Natural killer cell (primary cell): ENCODE measurements at regions not wholly inside any gene's neighbourhood (a gene's known extent, or its start where the extent isn't known, plus 50 kb on each side); places are given as distances from the start of the nearest gene placed in this dataset.

Source experiments
- ATAC-seq, 3 donors: fragments of 150-1000 bp in 2 of 3; fragments of 200-7000 bp in 1 of 3; cut with Tn5 transposase; 1 replicate in 1 of 3; 2 replicates in 2 of 3; pipeline ENCODE4 v1.10.0; 2021; ENCODE audit warnings: mild to moderate bottlenecking in 2 of 3, moderate library complexity in 2 of 3
- DNase-seq, 2 donors: peaks; one replicate each; pipeline versions ENCODE4 v3.0.0 to v3.0.0-alpha.2; 2013 to 2021; ENCODE audit warnings: mixed read lengths in 1 of 2
- H3K27ac ChIP-seq: one replicate; pipeline ENCODE4 v1.5.1; 2013; ENCODE audit warnings: mild to moderate bottlenecking, low read length
- H3K27me3 ChIP-seq: one replicate; pipeline ENCODE4 v1.6.1; 2013; ENCODE audit warnings: low read length; ENCODE audit not compliant: control insufficient read depth, insufficient read depth
- H3K36me3 ChIP-seq: one replicate; pipeline ENCODE4 v1.6.1; 2013; ENCODE audit warnings: low read length; ENCODE audit not compliant: control insufficient read depth, insufficient read depth
- H3K4me1 ChIP-seq: one replicate; pipeline ENCODE4 v1.6.1; 2013; ENCODE audit warnings: low read length; ENCODE audit not compliant: control insufficient read depth, insufficient read depth
- H3K4me3 ChIP-seq: one replicate; pipeline ENCODE4 v1.5.1; 2013; ENCODE audit warnings: low read length
- H3K9me3 ChIP-seq: one replicate; pipeline ENCODE4 v1.6.1; 2013; ENCODE audit warnings: low read length; ENCODE audit not compliant: control insufficient read depth, insufficient read depth
- H3K27ac Mint-ChIP-seq, 2 donors: one replicate each; pipeline ENCODE4 v1.8.0; 2022; ENCODE audit warnings: mild to moderate bottlenecking in 2 of 2, mixed read lengths in 2 of 2, moderate library complexity in 1 of 2
- H3K27me3 Mint-ChIP-seq, 2 donors: one replicate each; pipeline ENCODE4 v1.8.0; 2022; ENCODE audit warnings: low read depth in 2 of 2, mixed read lengths in 2 of 2
- H3K36me3 Mint-ChIP-seq: one replicate; pipeline ENCODE4 v1.8.0; 2022; ENCODE audit warnings: mixed read lengths
- H3K4me1 Mint-ChIP-seq, 2 donors: one replicate each; pipeline ENCODE4 v1.8.0; 2022; ENCODE audit warnings: mixed read lengths in 2 of 2
- H3K4me3 Mint-ChIP-seq: one replicate; pipeline ENCODE4 v1.8.0; 2022; ENCODE audit warnings: mild to moderate bottlenecking, moderate library complexity, mixed read lengths
- H3K9me3 Mint-ChIP-seq, 2 donors: one replicate each; pipeline ENCODE4 v1.8.0; 2022; ENCODE audit warnings: mixed read lengths in 2 of 2
- CTCF ChIP-seq: fragments of 200-600 bp; IDR thresholded peaks from one replicate; pipeline ENCODE4 v1.8.0; 2022; ENCODE audit warnings: antibody characterized with exemption
- WGBS: methylation state at CpG from one replicate; pipeline ENCODE4 v1.1.7; 2013; ENCODE audit warnings: missing lambda C conversion rate; ENCODE audit not compliant: insufficient coverage; 5-methylcytosine and 5-hydroxymethylcytosine counted together
- intact Hi-C: fragments of 100-400 bp; cut with micrococcal nuclease; formaldehyde crosslinking; loops from one replicate; pipeline ENCODE4 v1.14.2; 2022

GRCh38 chr2:9140645-9141044, 66.0 kb upstream of the ASAP2 start:
- DNase-seq (no peak), ATAC-seq (no peak)
- peaks cover 4 to 16% of the 10 kb centered on the region in 2 donors for H3K27me3 Mint-ChIP-seq
- H3K9me3 Mint-ChIP-seq, result no peaks in the 10 kb centered on the region
- H3K27ac ChIP-seq, result no peak overlapping the region
- peaks cover 0 to 5% of the 10 kb centered on the region in 2 donors for H3K4me1 Mint-ChIP-seq
- no peak overlapping the region for H3K4me3 ChIP-seq
- no peak overlapping the region for H3K27ac Mint-ChIP-seq
- peaks cover 8% of the 10 kb centered on the region for H3K4me1 ChIP-seq
- H3K4me3 Mint-ChIP-seq, result no peak overlapping the region
- no peaks in the 10 kb centered on the region for H3K36me3 ChIP-seq
- intact Hi-C loops, result loop anchor here (5.0 kb wide), 1 partner anchor 907 kb away; no protein-coding TSS in a partner anchor
- no peaks in the 10 kb centered on the region for H3K9me3 ChIP-seq
- TF ChIP-seq CTCF, result no peak
- no peaks in the 10 kb centered on the region for H3K36me3 Mint-ChIP-seq
- 78% methylated on average over 7 of the region's 7 CpGs for WGBS
- peaks cover 4% of the 10 kb centered on the region for H3K27me3 ChIP-seq

GRCh38 chr2:9139491-9140443, 66.8 kb upstream of the ASAP2 start:
- Histone ChIP-seq H3K4me1 (peaks cover 8% of the 10 kb centered on the region), H3K4me3 (no peak overlapping the region), H3K27me3 (peaks cover 4% of the 10 kb centered on the region), H3K9me3 (no peaks in the 10 kb centered on the region), H3K36me3 (no peaks in the 10 kb centered on the region), H3K27ac (no peak overlapping the region)
- peak in 2 of 3 donors; percentile 43 to 47 for ATAC-seq
- Mint-ChIP-seq H3K4me3 (no peak overlapping the region), H3K36me3 (no peaks in the 10 kb centered on the region), H3K27ac (no peak overlapping the region), H3K27me3 (peaks cover 2 to 7% of the 10 kb centered on the region in 2 donors), H3K4me1 (peaks cover 0 to 5% of the 10 kb centered on the region in 2 donors), H3K9me3 (no peaks in the 10 kb centered on the region)
- intact Hi-C loops, result loop anchor here (5.0 kb wide), 1 partner anchor 908 kb away; no protein-coding TSS in a partner anchor
- peak; percentile 55 to 66 for DNase-seq
- WGBS, result 36% methylated on average over 18 of the region's 19 CpGs
- TF ChIP-seq CTCF, result peak; percentile 53

GRCh38 chr2:9137379-9138150, 69.0 kb upstream of the ASAP2 start:
- TF ChIP-seq CTCF, result no peak
- ATAC-seq (no peak), DNase-seq (no peak)
- Mint-ChIP-seq H3K9me3 (peaks cover 0 to 5% of the 10 kb centered on the region in 2 donors), H3K27me3 (peaks cover 12 to 13% of the 10 kb centered on the region in 2 donors), H3K4me1 (peaks cover 0 to under 1% of the 10 kb centered on the region in 2 donors), H3K27ac (no peak overlapping the region), H3K36me3 (no peaks in the 10 kb centered on the region), H3K4me3 (no peak overlapping the region)
- H3K27ac ChIP-seq, result no peak overlapping the region
- intact Hi-C loops, result no loop called here
- no peaks in the 10 kb centered on the region for H3K27me3 ChIP-seq
- no peaks in the 10 kb centered on the region for H3K36me3 ChIP-seq
- 86% methylated on average over 24 of the region's 24 CpGs for WGBS
- peaks cover 1% of the 10 kb centered on the region for H3K4me1 ChIP-seq
- peaks cover 4% of the 10 kb centered on the region for H3K9me3 ChIP-seq
- no peak overlapping the region for H3K4me3 ChIP-seq
